WTC11 (cell line): ENCODE measurements at regions not wholly inside any gene's neighbourhood (a gene's known extent, or its start where the extent isn't known, plus 50 kb on each side); places are given as distances from the start of the nearest gene placed in this dataset.

Source experiments
- E2F4 ChIP-seq: sonication (generic); formaldehyde crosslinking; IDR thresholded peaks from 2 replicates; pipeline ENCODE4 v1.8.1; 2022; ENCODE audit warnings: low read depth, mild to moderate bottlenecking, moderate library complexity, missing genetic modification reagents, borderline replicate concordance
- FOXP1 ChIP-seq: sonication (generic); formaldehyde crosslinking; IDR thresholded peaks from 2 replicates; pipeline ENCODE4 v1.8.0; 2022; ENCODE audit warnings: missing genetic modification reagents, mild to moderate bottlenecking, moderate library complexity, borderline replicate concordance
- JAZF1 ChIP-seq: fragments of 250-450 bp; sonication (Bioruptor Pico); IDR thresholded peaks from 2 replicates; pipeline ENCODE4 v1.9.0; 2021; ENCODE audit warnings: moderate library complexity, mild to moderate bottlenecking, inconsistent platforms
- SMAD3 ChIP-seq: sonication (generic); formaldehyde crosslinking; IDR thresholded peaks from 2 replicates; pipeline ENCODE4 v1.8.0; 2022; ENCODE audit warnings: missing genetic modification reagents, mild to moderate bottlenecking, borderline replicate concordance
- TCF7 ChIP-seq: sonication (generic); formaldehyde crosslinking; IDR thresholded peaks from 2 replicates; pipeline ENCODE4 v1.8.0; 2022; ENCODE audit warnings: mild to moderate bottlenecking, low read depth, missing genetic modification reagents, moderate library complexity
- TF ChIP-seq, protein P1 (sequence below): sonication (generic); formaldehyde crosslinking; IDR thresholded peaks from 2 replicates; pipeline ENCODE4 v1.8.1; 2023; ENCODE audit warnings: mild to moderate bottlenecking, moderate library complexity, missing genetic modification reagents
- TF ChIP-seq, protein P2 (sequence below): fragments of 200-600 bp; IDR thresholded peaks from 2 replicates; pipeline ENCODE4 v1.8.0; 2022; ENCODE audit warnings: antibody characterized with exemption
- TF ChIP-seq, protein P3 (sequence below): sonication (generic); formaldehyde crosslinking; conservative IDR thresholded peaks from 2 replicates; pipeline ENCODE4 v1.8.1; 2023; ENCODE audit warnings: mild to moderate bottlenecking, low read depth, missing genetic modification reagents, moderate library complexity
- TF ChIP-seq, protein P4 (sequence below): sonication (generic); formaldehyde crosslinking; IDR thresholded peaks from 2 replicates; pipeline ENCODE4 v1.8.1; 2022; ENCODE audit warnings: low read depth, missing genetic modification reagents, borderline replicate concordance

- TF ChIP-seq FOXP1 (CRISPR knock-in tag) (no peak), JAZF1 (CRISPR knock-in tag) (no peak), E2F4 (CRISPR knock-in tag) (no peak), SMAD3 (CRISPR knock-in tag) (no peak), TCF7 (CRISPR knock-in tag) (no peak)
- TF ChIP-seq, protein P1, sequence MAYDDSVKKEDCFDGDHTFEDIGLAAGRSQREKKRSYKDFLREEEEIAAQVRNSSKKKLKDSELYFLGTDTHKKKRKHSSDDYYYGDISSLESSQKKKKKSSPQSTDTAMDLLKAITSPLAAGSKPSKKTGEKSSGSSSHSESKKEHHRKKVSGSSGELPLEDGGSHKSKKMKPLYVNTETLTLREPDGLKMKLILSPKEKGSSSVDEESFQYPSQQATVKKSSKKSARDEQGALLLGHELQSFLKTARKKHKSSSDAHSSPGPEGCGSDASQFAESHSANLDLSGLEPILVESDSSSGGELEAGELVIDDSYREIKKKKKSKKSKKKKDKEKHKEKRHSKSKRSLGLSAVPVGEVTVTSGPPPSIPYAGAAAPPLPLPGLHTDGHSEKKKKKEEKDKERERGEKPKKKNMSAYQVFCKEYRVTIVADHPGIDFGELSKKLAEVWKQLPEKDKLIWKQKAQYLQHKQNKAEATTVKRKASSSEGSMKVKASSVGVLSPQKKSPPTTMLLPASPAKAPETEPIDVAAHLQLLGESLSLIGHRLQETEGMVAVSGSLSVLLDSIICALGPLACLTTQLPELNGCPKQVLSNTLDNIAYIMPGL: no peak
- TF ChIP-seq, protein P2, sequence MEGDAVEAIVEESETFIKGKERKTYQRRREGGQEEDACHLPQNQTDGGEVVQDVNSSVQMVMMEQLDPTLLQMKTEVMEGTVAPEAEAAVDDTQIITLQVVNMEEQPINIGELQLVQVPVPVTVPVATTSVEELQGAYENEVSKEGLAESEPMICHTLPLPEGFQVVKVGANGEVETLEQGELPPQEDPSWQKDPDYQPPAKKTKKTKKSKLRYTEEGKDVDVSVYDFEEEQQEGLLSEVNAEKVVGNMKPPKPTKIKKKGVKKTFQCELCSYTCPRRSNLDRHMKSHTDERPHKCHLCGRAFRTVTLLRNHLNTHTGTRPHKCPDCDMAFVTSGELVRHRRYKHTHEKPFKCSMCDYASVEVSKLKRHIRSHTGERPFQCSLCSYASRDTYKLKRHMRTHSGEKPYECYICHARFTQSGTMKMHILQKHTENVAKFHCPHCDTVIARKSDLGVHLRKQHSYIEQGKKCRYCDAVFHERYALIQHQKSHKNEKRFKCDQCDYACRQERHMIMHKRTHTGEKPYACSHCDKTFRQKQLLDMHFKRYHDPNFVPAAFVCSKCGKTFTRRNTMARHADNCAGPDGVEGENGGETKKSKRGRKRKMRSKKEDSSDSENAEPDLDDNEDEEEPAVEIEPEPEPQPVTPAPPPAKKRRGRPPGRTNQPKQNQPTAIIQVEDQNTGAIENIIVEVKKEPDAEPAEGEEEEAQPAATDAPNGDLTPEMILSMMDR: no peak
- TF ChIP-seq, protein P3, sequence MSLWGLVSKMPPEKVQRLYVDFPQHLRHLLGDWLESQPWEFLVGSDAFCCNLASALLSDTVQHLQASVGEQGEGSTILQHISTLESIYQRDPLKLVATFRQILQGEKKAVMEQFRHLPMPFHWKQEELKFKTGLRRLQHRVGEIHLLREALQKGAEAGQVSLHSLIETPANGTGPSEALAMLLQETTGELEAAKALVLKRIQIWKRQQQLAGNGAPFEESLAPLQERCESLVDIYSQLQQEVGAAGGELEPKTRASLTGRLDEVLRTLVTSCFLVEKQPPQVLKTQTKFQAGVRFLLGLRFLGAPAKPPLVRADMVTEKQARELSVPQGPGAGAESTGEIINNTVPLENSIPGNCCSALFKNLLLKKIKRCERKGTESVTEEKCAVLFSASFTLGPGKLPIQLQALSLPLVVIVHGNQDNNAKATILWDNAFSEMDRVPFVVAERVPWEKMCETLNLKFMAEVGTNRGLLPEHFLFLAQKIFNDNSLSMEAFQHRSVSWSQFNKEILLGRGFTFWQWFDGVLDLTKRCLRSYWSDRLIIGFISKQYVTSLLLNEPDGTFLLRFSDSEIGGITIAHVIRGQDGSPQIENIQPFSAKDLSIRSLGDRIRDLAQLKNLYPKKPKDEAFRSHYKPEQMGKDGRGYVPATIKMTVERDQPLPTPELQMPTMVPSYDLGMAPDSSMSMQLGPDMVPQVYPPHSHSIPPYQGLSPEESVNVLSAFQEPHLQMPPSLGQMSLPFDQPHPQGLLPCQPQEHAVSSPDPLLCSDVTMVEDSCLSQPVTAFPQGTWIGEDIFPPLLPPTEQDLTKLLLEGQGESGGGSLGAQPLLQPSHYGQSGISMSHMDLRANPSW (CRISPR knock-in tag): no peak
- TF ChIP-seq, protein P4, sequence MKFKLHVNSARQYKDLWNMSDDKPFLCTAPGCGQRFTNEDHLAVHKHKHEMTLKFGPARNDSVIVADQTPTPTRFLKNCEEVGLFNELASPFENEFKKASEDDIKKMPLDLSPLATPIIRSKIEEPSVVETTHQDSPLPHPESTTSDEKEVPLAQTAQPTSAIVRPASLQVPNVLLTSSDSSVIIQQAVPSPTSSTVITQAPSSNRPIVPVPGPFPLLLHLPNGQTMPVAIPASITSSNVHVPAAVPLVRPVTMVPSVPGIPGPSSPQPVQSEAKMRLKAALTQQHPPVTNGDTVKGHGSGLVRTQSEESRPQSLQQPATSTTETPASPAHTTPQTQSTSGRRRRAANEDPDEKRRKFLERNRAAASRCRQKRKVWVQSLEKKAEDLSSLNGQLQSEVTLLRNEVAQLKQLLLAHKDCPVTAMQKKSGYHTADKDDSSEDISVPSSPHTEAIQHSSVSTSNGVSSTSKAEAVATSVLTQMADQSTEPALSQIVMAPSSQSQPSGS (CRISPR knock-in tag): no peak
Observed at GRCh38 chr6:16857969-16858592, 96.8 kb upstream of the ATXN1 start.
